GM13977 (cell line): ENCODE measurements at regions not wholly inside any gene's neighbourhood (a gene's known extent, or its start where the extent isn't known, plus 50 kb on each side); places are given as distances from the start of the nearest gene placed in this dataset.

ENCODE experiments used
- DNase-seq: peaks from one replicate; pipeline ENCODE4 v3.0.0; 2012; ENCODE audit warnings: low spot score
- in situ Hi-C: fragments of 300-500 bp; cut with MboI; formaldehyde crosslinking; loops from one replicate; pipeline ENCODE4 v1.12.0; 2022; ENCODE audit warnings: low sequenced_read_pairs, low pct_unique_long_range_greater_than_20kb, mixed read lengths, inconsistent platforms; ENCODE audit not compliant: unreplicated experiment
- TF ChIP-seq, protein P1 (sequence below): IDR thresholded peaks from 2 replicates; pipeline ENCODE4 v1.5.1; 2012; ENCODE audit warnings: mild to moderate bottlenecking, control low read depth; ENCODE audit not compliant: insufficient read depth; ENCODE audit errors: extremely low read depth, missing control alignments

DNA sequence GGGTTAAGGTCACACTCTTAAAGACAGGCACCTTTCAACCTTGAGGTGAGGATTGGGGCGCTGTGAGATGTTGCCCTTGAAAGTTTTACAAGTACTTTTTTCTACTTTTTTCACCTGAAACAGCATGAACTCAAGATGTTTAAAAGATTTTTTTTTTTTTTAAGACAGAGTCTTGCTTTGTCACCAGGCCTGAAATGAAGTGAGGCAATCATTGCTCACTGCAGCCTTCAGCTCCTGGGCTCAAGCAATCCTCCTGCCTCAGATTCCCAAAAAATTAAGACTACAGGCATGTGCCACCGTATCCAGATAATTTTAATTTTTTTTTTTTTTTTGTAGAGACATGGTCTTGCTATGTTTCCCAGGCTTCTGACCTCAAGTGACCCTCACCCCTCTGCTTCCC is 243.9 kb downstream of the DIO2 start:
- in situ Hi-C loops, result no loop called here
- TF ChIP-seq, protein P1, sequence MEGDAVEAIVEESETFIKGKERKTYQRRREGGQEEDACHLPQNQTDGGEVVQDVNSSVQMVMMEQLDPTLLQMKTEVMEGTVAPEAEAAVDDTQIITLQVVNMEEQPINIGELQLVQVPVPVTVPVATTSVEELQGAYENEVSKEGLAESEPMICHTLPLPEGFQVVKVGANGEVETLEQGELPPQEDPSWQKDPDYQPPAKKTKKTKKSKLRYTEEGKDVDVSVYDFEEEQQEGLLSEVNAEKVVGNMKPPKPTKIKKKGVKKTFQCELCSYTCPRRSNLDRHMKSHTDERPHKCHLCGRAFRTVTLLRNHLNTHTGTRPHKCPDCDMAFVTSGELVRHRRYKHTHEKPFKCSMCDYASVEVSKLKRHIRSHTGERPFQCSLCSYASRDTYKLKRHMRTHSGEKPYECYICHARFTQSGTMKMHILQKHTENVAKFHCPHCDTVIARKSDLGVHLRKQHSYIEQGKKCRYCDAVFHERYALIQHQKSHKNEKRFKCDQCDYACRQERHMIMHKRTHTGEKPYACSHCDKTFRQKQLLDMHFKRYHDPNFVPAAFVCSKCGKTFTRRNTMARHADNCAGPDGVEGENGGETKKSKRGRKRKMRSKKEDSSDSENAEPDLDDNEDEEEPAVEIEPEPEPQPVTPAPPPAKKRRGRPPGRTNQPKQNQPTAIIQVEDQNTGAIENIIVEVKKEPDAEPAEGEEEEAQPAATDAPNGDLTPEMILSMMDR, result no peak
- DNase-seq, result no peak

DNA sequence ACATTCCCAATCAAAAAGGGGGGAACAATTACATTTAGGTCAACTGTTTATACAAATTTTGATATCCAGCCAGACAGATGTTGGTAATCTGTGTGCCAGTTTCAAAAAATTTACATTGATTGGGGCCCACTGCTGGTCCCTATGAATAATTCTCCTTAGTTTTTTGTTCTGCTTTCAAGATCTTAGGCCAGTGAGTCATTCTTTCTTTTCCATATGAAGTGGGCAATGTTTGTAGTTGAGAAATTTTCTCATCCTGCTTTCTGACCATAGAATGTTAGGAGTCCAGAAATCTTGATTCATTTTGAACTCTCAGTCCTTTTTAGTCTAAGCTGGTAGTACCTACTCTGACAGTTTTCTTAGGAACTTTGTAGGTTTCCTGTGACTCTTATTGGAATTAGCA is 244.3 kb downstream of the DIO2 start:
- in situ Hi-C loops, result no loop called here
- TF ChIP-seq, protein P1, result no peak
- DNase-seq, result no peak

DNA sequence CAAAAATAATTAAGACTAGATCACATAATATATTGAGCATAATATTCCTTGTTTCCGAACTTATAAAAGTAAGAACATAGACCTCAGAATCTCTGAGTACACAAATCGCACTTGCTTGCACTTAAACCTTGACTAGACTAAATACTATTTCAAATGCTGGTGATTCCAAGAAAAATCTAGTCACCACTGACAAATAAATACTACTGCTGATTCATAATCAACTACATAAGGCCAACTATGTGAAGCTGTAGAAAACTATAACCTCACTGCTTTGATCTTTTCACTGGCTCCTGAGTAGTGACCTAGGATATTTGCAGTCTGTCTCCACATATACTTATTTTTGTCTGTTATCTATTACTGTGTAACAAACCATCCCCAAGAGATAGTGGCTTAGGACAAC is 245.4 kb downstream of the DIO2 start:
- DNase-seq, result no peak
- in situ Hi-C loops, result no loop called here
- TF ChIP-seq, protein P1, result no peak

DNA sequence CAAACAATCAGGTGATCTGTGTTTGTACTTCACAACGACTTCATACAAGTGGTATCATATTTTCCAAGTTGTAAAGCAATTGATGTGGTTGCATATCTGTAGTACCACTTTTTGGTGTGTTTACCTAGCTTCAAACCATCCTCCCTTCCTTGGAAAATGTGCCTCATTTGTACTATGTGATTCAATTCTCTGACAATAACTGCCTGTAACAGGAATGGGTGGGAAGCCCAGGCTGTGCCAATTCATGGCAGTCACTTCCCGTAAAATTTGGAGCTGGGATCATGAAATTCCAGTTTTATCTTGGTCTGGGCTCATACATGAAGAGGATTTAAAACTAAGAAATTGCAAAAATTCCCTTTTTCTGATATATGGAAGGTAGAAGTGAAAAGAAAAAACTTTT is 250.1 kb downstream of the DIO2 start:
- no peak for DNase-seq
- in situ Hi-C loops, result no loop called here
- TF ChIP-seq, protein P1, result no peak

DNA sequence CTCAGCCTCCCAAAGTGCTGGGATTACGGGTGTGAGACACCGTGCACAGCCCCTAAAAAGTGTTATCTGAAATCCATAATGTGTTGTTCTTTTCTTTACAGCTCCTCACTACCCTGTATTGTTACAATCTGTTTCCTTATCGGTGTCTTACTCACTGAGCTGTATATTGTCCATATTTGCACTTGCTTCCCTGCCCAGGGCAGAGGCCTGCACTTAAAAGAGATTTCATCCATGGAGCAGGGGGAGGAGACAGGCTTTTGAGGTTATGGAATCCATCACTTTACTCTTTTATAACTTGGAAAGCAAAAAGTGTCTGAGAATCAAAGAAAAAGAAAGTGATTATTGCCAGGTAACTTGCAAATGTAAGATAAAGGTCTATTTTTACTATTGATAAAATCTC is 251.0 kb downstream of the DIO2 start:
- TF ChIP-seq, protein P1, result no peak
- in situ Hi-C loops, result no loop called here
- DNase-seq, result no peak

DNA sequence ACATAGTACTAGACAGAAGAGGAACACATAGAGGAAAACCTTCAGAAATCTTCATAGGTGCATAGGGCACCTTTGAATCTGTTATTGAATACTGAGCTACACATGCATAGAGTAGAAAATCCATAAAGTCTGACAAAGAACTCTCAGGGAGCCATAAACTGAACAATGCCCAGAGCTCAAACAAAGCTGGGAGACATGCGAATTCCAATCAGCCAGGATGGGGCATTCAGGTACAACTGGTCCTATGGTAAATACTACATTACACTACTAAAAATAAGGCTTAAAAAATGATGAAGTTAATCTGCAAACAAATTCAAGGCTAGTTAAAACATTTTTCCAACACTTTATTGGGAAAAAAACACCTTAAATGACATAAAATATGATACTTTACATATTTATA is 259.7 kb downstream of the DIO2 start:
- in situ Hi-C loops, result no loop called here
- TF ChIP-seq, protein P1, result no peak
- DNase-seq, result no peak

DNA sequence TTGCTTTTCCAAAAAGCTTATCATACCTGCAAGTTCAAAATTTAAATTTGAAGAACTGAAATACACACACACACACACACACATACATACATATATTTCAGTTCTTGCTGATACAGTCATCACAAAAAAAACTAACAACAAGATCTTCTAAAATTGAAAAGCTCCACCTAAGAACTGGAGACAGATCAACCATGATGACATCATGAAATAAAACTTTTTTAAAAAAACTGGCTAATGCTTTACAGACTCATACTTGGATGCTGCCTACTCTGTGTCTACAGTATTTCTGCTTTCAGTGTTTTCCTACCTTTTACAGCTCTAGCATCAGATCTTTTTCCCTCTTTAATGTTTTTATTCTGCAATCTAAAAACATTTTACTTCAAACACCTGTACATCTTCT is 261.4 kb downstream of the DIO2 start:
- TF ChIP-seq, protein P1, result no peak
- in situ Hi-C loops, result no loop called here
- DNase-seq, result no peak
